Adipocyte (in vitro differentiated cells): ENCODE measurements at regions not wholly inside any gene's neighbourhood (a gene's known extent, or its start where the extent isn't known, plus 50 kb on each side); places are given as distances from the start of the nearest gene placed in this dataset.

Experiments
- DNase-seq: peaks from one replicate; pipeline ENCODE4 v3.0.0-alpha.2; 2015; ENCODE audit warnings: low read depth
- H3K27me3 ChIP-seq: replicated peaks from 2 replicates; pipeline ENCODE4 v1.7.0; 2013; ENCODE audit warnings: mild to moderate bottlenecking, low read length, moderate library complexity; ENCODE audit not compliant: control insufficient read depth, insufficient read depth
- H3K36me3 ChIP-seq: 2 replicates; pipeline ENCODE4 v1.7.0; 2013; ENCODE audit warnings: low read length, mild to moderate bottlenecking, moderate library complexity; ENCODE audit not compliant: control insufficient read depth, insufficient read depth, severe bottlenecking
- H3K4me1 ChIP-seq: 2 replicates; pipeline ENCODE4 v1.7.0; 2013; ENCODE audit warnings: mild to moderate bottlenecking, low read length, moderate library complexity; ENCODE audit not compliant: control insufficient read depth, insufficient read depth
- H3K4me3 ChIP-seq: 2 replicates; pipeline ENCODE4 v1.7.0; 2013; ENCODE audit warnings: mild to moderate bottlenecking, low read length, moderate library complexity
- H3K9ac ChIP-seq: 2 replicates; pipeline ENCODE4 v1.7.0; 2013; ENCODE audit warnings: mild to moderate bottlenecking, low read length, moderate library complexity
- H3K9me3 ChIP-seq: 2 replicates; pipeline ENCODE4 v1.7.0; 2013; ENCODE audit warnings: mild to moderate bottlenecking, low read length, moderate library complexity; ENCODE audit not compliant: control insufficient read depth

- Histone ChIP-seq H3K9ac (no peak overlapping the region), H3K4me3 (no peak overlapping the region), H3K27me3 (no peaks in the 10 kb centered on the region), H3K9me3 (no peaks in the 10 kb centered on the region), H3K36me3 (no peaks in the 10 kb centered on the region), H3K4me1 (no peaks in the 10 kb centered on the region)
- no peak for DNase-seq
Measured at GRCh38 chr13:106734198-106734597, 166.3 kb upstream of the ARGLU1 start.

- no peak for DNase-seq
- no peaks in the 10 kb centered on the region for H3K27me3 ChIP-seq
- H3K9me3 ChIP-seq: peaks cover 16% of the 10 kb centered on the region
- no peaks in the 10 kb centered on the region for H3K4me1 ChIP-seq
- no peaks in the 10 kb centered on the region for H3K36me3 ChIP-seq
- H3K9ac ChIP-seq: no peak overlapping the region
- no peak overlapping the region for H3K4me3 ChIP-seq
Measured at GRCh38 chr13:106723036-106723435, 155.1 kb upstream of the ARGLU1 start.

- Histone ChIP-seq H3K4me1 (no peaks in the 10 kb centered on the region), H3K27me3 (no peaks in the 10 kb centered on the region), H3K4me3 (no peak overlapping the region), H3K9me3 (peaks cover 20% of the 10 kb centered on the region), H3K36me3 (no peaks in the 10 kb centered on the region), H3K9ac (no peak overlapping the region)
- DNase-seq: no peak
Measured at GRCh38 chr13:106722620-106723019, 154.7 kb upstream of the ARGLU1 start.

- H3K9ac ChIP-seq: no peak overlapping the region
- H3K9me3 ChIP-seq: peaks cover 29% of the 10 kb centered on the region
- H3K4me3 ChIP-seq: no peak overlapping the region
- H3K4me1 ChIP-seq: no peaks in the 10 kb centered on the region
- H3K27me3 ChIP-seq: no peaks in the 10 kb centered on the region
- DNase-seq: no peak
- no peaks in the 10 kb centered on the region for H3K36me3 ChIP-seq
Measured at GRCh38 chr13:106721599-106721998, 153.7 kb upstream of the ARGLU1 start.

GRCh38 chr13:106714271-106714982, 146.5 kb upstream of the ARGLU1 start:
- H3K4me1 ChIP-seq: peaks cover 12% of the 10 kb centered on the region

GRCh38 chr13:106712381-106712780, 144.4 kb upstream of the ARGLU1 start:
- Histone ChIP-seq H3K36me3 (no peaks in the 10 kb centered on the region), H3K4me1 (peaks cover 15% of the 10 kb centered on the region), H3K27me3 (no peaks in the 10 kb centered on the region), H3K9ac (no peak overlapping the region), H3K4me3 (no peak overlapping the region), H3K9me3 (peaks cover 18% of the 10 kb centered on the region)
- no peak for DNase-seq

More at GRCh38 chr13:106714271-106714982, 146.5 kb upstream of the ARGLU1 start:
- Histone ChIP-seq H3K9me3 (peaks cover 37% of the 10 kb centered on the region), H3K36me3 (no peaks in the 10 kb centered on the region), H3K4me3 (no peak overlapping the region), H3K9ac (no peak overlapping the region), H3K27me3 (no peaks in the 10 kb centered on the region)
- no peak for DNase-seq

- Histone ChIP-seq H3K4me3 (peak overlapping the region; percentile 64), H3K27me3 (no peaks in the 10 kb centered on the region), H3K4me1 (peaks cover 15% of the 10 kb centered on the region), H3K9ac (no peak overlapping the region), H3K9me3 (peaks cover 5% of the 10 kb centered on the region), H3K36me3 (no peaks in the 10 kb centered on the region)
- DNase-seq: peak; percentile 54
Measured at GRCh38 chr13:106710266-106710665, 142.3 kb upstream of the ARGLU1 start.

- H3K4me1 ChIP-seq: peaks cover 15% of the 10 kb centered on the region
- H3K27me3 ChIP-seq: no peaks in the 10 kb centered on the region
Measured at GRCh38 chr13:106709522-106709921, 141.6 kb upstream of the ARGLU1 start.

GRCh38 chr13:106702505-106702904, 134.6 kb upstream of the ARGLU1 start:
- Histone ChIP-seq H3K27me3 (no peaks in the 10 kb centered on the region), H3K9me3 (no peaks in the 10 kb centered on the region), H3K9ac (no peak overlapping the region), H3K4me3 (no peak overlapping the region), H3K36me3 (no peaks in the 10 kb centered on the region), H3K4me1 (peaks cover 2% of the 10 kb centered on the region)
- DNase-seq: no peak

More at GRCh38 chr13:106709522-106709921, 141.6 kb upstream of the ARGLU1 start:
- DNase-seq: peak; percentile 35
- peak overlapping the region; percentile 64 for H3K4me3 ChIP-seq
- no peaks in the 10 kb centered on the region for H3K36me3 ChIP-seq
- peaks cover 2% of the 10 kb centered on the region for H3K9me3 ChIP-seq
- no peak overlapping the region for H3K9ac ChIP-seq

- Histone ChIP-seq H3K27me3 (no peaks in the 10 kb centered on the region), H3K4me1 (peaks cover 2% of the 10 kb centered on the region), H3K4me3 (no peak overlapping the region), H3K9ac (no peak overlapping the region), H3K9me3 (no peaks in the 10 kb centered on the region), H3K36me3 (no peaks in the 10 kb centered on the region)
- no peak for DNase-seq
Measured at GRCh38 chr13:106701771-106702341, 133.9 kb upstream of the ARGLU1 start.

- Histone ChIP-seq H3K36me3 (no peaks in the 10 kb centered on the region), H3K9ac (no peak overlapping the region), H3K4me1 (peaks cover 2% of the 10 kb centered on the region), H3K27me3 (no peaks in the 10 kb centered on the region), H3K4me3 (no peak overlapping the region), H3K9me3 (no peaks in the 10 kb centered on the region)
- peak; percentile 21 for DNase-seq
Measured at GRCh38 chr13:106700439-106700838, 132.5 kb upstream of the ARGLU1 start.
